ENCODE measurements at regions not wholly inside any gene's neighbourhood (a gene's known extent, or its start where the extent isn't known, plus 50 kb on each side); places are given as distances from the start of the nearest gene placed in this dataset.

- TF ChIP-seq, protein P1, sequence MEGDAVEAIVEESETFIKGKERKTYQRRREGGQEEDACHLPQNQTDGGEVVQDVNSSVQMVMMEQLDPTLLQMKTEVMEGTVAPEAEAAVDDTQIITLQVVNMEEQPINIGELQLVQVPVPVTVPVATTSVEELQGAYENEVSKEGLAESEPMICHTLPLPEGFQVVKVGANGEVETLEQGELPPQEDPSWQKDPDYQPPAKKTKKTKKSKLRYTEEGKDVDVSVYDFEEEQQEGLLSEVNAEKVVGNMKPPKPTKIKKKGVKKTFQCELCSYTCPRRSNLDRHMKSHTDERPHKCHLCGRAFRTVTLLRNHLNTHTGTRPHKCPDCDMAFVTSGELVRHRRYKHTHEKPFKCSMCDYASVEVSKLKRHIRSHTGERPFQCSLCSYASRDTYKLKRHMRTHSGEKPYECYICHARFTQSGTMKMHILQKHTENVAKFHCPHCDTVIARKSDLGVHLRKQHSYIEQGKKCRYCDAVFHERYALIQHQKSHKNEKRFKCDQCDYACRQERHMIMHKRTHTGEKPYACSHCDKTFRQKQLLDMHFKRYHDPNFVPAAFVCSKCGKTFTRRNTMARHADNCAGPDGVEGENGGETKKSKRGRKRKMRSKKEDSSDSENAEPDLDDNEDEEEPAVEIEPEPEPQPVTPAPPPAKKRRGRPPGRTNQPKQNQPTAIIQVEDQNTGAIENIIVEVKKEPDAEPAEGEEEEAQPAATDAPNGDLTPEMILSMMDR (IDR thresholded peaks at IDR 0.05; ENCODE audit: poor library complexity) = no peak
- TF ChIP-seq EZH2phosphoT487 (IDR thresholded peaks at IDR 0.05; ENCODE audit: low read depth, severe bottlenecking, unreplicated experiment) (no peak), EZH2 (IDR thresholded peaks at IDR 0.05; ENCODE audit: borderline replicate concordance) (no peak)
These were observed 978.1 kb upstream of the CELF2 start for GRCh38 chr10:10039595-10039994.
